B cell (primary cell): ENCODE measurements at regions not wholly inside any gene's neighbourhood (a gene's known extent, or its start where the extent isn't known, plus 50 kb on each side); places are given as distances from the start of the nearest gene placed in this dataset.

Source experiments
- EZH2 ChIP-seq: IDR thresholded peaks from 2 replicates; pipeline ENCODE4 v1.6.1; 2012; ENCODE audit warnings: borderline replicate concordance, low read depth, mild to moderate bottlenecking, moderate library complexity, low read length; ENCODE audit not compliant: insufficient read depth, poor library complexity, severe bottlenecking
- TF ChIP-seq, protein P1 (sequence below): fragments of 200-600 bp; IDR thresholded peaks from one replicate; pipeline ENCODE4 v1.8.0; 2022; ENCODE audit warnings: antibody characterized with exemption, mild to moderate bottlenecking

- TF ChIP-seq, protein P1, sequence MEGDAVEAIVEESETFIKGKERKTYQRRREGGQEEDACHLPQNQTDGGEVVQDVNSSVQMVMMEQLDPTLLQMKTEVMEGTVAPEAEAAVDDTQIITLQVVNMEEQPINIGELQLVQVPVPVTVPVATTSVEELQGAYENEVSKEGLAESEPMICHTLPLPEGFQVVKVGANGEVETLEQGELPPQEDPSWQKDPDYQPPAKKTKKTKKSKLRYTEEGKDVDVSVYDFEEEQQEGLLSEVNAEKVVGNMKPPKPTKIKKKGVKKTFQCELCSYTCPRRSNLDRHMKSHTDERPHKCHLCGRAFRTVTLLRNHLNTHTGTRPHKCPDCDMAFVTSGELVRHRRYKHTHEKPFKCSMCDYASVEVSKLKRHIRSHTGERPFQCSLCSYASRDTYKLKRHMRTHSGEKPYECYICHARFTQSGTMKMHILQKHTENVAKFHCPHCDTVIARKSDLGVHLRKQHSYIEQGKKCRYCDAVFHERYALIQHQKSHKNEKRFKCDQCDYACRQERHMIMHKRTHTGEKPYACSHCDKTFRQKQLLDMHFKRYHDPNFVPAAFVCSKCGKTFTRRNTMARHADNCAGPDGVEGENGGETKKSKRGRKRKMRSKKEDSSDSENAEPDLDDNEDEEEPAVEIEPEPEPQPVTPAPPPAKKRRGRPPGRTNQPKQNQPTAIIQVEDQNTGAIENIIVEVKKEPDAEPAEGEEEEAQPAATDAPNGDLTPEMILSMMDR = no peak
- no peak for TF ChIP-seq EZH2
These were observed 172.8 kb upstream of the NUDT4 start for GRCh38 chr12:93204896-93205295.
